ENCODE measurements at regions not wholly inside any gene's neighbourhood (a gene's known extent, or its start where the extent isn't known, plus 50 kb on each side); places are given as distances from the start of the nearest gene placed in this dataset.

GRCh38 chr4:180310616-180311015, 1932.6 kb upstream of the TENM3 start:
- H3K27ac ChIP-seq (ENCODE audit: low read length): no peak overlapping the region
- H3K27me3 Mint-ChIP-seq: no peaks in the 10 kb centered on the region
- no peak for DNase-seq
- H3K4me3 Mint-ChIP-seq: no peak overlapping the region
- H3K9me3 ChIP-seq: no peaks in the 10 kb centered on the region
- no peaks in the 10 kb centered on the region for H3K4me1 Mint-ChIP-seq
- POLR2A ChIA-PET: no interaction called here
- no peaks in the 10 kb centered on the region for H3K4me1 ChIP-seq (ENCODE audit: control insufficient read depth in 1 of 2, extremely low read depth in 1 of 2, insufficient read depth in 2 of 2, low read length in 2 of 2)
- H3K36me3 ChIP-seq (ENCODE audit: control insufficient read depth in 2 of 2, extremely low read depth in 1 of 2, insufficient read depth in 1 of 2, low read length in 1 of 2): no peaks in the 10 kb centered on the region
- ATAC-seq (replicated peaks in 1 of 4): no peak
- CTCF ChIA-PET: no interaction called here
- H3K9me3 Mint-ChIP-seq: peaks cover 2 to 31% (median 9%) of the 10 kb centered on the region in 3 donors
- no CpG with 5 or more reads among the region's 3 CpGs for WGBS (ENCODE audit: insufficient coverage)
- no peaks in the 10 kb centered on the region for H3K36me3 Mint-ChIP-seq
- H3K4me3 ChIP-seq (ENCODE audit: control insufficient read depth in 1 of 2, extremely low read depth in 1 of 2, low read length in 1 of 2): no peak overlapping the region
- no peak overlapping the region for H3K27ac Mint-ChIP-seq
- no peaks in the 10 kb centered on the region for H3K27me3 ChIP-seq (replicated peaks in 1 of 2; ENCODE audit: control insufficient read depth in 2 of 2, extremely low read depth in 1 of 2, insufficient read depth in 2 of 2, low read length in 1 of 2)

- Histone ChIP-seq H3K4me3 (ENCODE audit: control insufficient read depth in 1 of 2, extremely low read depth in 1 of 2, low read length in 1 of 2) (no peak overlapping the region), H3K4me1 (ENCODE audit: control insufficient read depth in 1 of 2, extremely low read depth in 1 of 2, insufficient read depth in 2 of 2, low read length in 2 of 2) (no peaks in the 10 kb centered on the region), H3K9me3 (no peaks in the 10 kb centered on the region), H3K36me3 (ENCODE audit: control insufficient read depth in 2 of 2, extremely low read depth in 1 of 2, insufficient read depth in 1 of 2, low read length in 1 of 2) (no peaks in the 10 kb centered on the region), H3K27ac (ENCODE audit: low read length) (no peak overlapping the region), H3K27me3 (replicated peaks in 1 of 2; ENCODE audit: control insufficient read depth in 2 of 2, extremely low read depth in 1 of 2, insufficient read depth in 2 of 2, low read length in 1 of 2) (no peaks in the 10 kb centered on the region)
- Mint-ChIP-seq H3K4me1 (no peaks in the 10 kb centered on the region), H3K9me3 (peaks cover 0 to 19% (median 15%) of the 10 kb centered on the region in 3 donors), H3K27ac (no peak overlapping the region), H3K36me3 (no peaks in the 10 kb centered on the region), H3K4me3 (no peak overlapping the region), H3K27me3 (no peaks in the 10 kb centered on the region)
- DNase-seq (no peak), ATAC-seq (replicated peaks in 1 of 4) (no peak)
- POLR2A ChIA-PET: no interaction called here
- WGBS (ENCODE audit: insufficient coverage): no CpG with 5 or more reads among the region's 5 CpGs
- CTCF ChIA-PET: no interaction called here
Observed at GRCh38 chr4:180314972-180315371, 1928.2 kb upstream of the TENM3 start.

GRCh38 chr4:180330521-180330920, 1912.7 kb upstream of the TENM3 start:
- Histone ChIP-seq H3K36me3 (ENCODE audit: control insufficient read depth in 2 of 2, extremely low read depth in 1 of 2, insufficient read depth in 1 of 2, low read length in 1 of 2) (no peaks in the 10 kb centered on the region), H3K4me3 (ENCODE audit: control insufficient read depth in 1 of 2, extremely low read depth in 1 of 2, low read length in 1 of 2) (no peak overlapping the region), H3K4me1 (ENCODE audit: control insufficient read depth in 1 of 2, extremely low read depth in 1 of 2, insufficient read depth in 2 of 2, low read length in 2 of 2) (no peaks in the 10 kb centered on the region), H3K9me3 (no peaks in the 10 kb centered on the region), H3K27me3 (replicated peaks in 1 of 2; ENCODE audit: control insufficient read depth in 2 of 2, extremely low read depth in 1 of 2, insufficient read depth in 2 of 2, low read length in 1 of 2) (no peaks in the 10 kb centered on the region), H3K27ac (ENCODE audit: low read length) (no peak overlapping the region)
- WGBS (ENCODE audit: insufficient coverage): no CpG with 5 or more reads among the region's 2 CpGs
- Mint-ChIP-seq H3K27ac (no peak overlapping the region), H3K27me3 (no peaks in the 10 kb centered on the region), H3K36me3 (no peaks in the 10 kb centered on the region), H3K4me1 (no peaks in the 10 kb centered on the region), H3K9me3 (peaks cover 3 to 7% (median 6%) of the 10 kb centered on the region in 3 donors), H3K4me3 (no peak overlapping the region)
- CTCF ChIA-PET: no interaction called here
- no peak for DNase-seq
- ATAC-seq (replicated peaks in 1 of 4): no peak
- POLR2A ChIA-PET: no interaction called here

- Histone ChIP-seq H3K4me3 (ENCODE audit: control insufficient read depth in 1 of 2, extremely low read depth in 1 of 2, low read length in 1 of 2) (no peak overlapping the region), H3K9me3 (no peaks in the 10 kb centered on the region), H3K27ac (ENCODE audit: low read length) (no peak overlapping the region), H3K36me3 (ENCODE audit: control insufficient read depth in 2 of 2, extremely low read depth in 1 of 2, insufficient read depth in 1 of 2, low read length in 1 of 2) (no peaks in the 10 kb centered on the region), H3K4me1 (ENCODE audit: control insufficient read depth in 1 of 2, extremely low read depth in 1 of 2, insufficient read depth in 2 of 2, low read length in 2 of 2) (no peaks in the 10 kb centered on the region), H3K27me3 (replicated peaks in 1 of 2; ENCODE audit: control insufficient read depth in 2 of 2, extremely low read depth in 1 of 2, insufficient read depth in 2 of 2, low read length in 1 of 2) (no peaks in the 10 kb centered on the region)
- Mint-ChIP-seq H3K4me1 (no peaks in the 10 kb centered on the region), H3K27me3 (no peaks in the 10 kb centered on the region), H3K4me3 (no peak overlapping the region), H3K9me3 (peaks cover 3 to 14% (median 9%) of the 10 kb centered on the region in 3 donors), H3K27ac (no peak overlapping the region), H3K36me3 (no peaks in the 10 kb centered on the region)
- CTCF ChIA-PET: no interaction called here
- POLR2A ChIA-PET: no interaction called here
- ATAC-seq (replicated peaks in 1 of 4) (no peak), DNase-seq (no peak)
- WGBS (ENCODE audit: insufficient coverage): no CpG with 5 or more reads among the region's 4 CpGs
Observed at GRCh38 chr4:180333162-180333561, 1910.0 kb upstream of the TENM3 start.

GRCh38 chr4:180335566-180335965, 1907.6 kb upstream of the TENM3 start:
- H3K27ac Mint-ChIP-seq: no peak overlapping the region
- H3K9me3 ChIP-seq: no peaks in the 10 kb centered on the region
- H3K4me3 ChIP-seq (ENCODE audit: control insufficient read depth in 1 of 2, extremely low read depth in 1 of 2, low read length in 1 of 2): no peak overlapping the region
- H3K36me3 Mint-ChIP-seq: no peaks in the 10 kb centered on the region
- H3K36me3 ChIP-seq (ENCODE audit: control insufficient read depth in 2 of 2, extremely low read depth in 1 of 2, insufficient read depth in 1 of 2, low read length in 1 of 2): no peaks in the 10 kb centered on the region
- DNase-seq (no peak), ATAC-seq (replicated peaks in 1 of 4) (no peak)
- no peak overlapping the region for H3K27ac ChIP-seq (ENCODE audit: low read length)
- WGBS (ENCODE audit: insufficient coverage): no CpG with 5 or more reads among the region's 1 CpG
- peaks cover 3 to 14% (median 9%) of the 10 kb centered on the region in 3 donors for H3K9me3 Mint-ChIP-seq
- no peak overlapping the region for H3K4me3 Mint-ChIP-seq
- H3K27me3 ChIP-seq (replicated peaks in 1 of 2; ENCODE audit: control insufficient read depth in 2 of 2, extremely low read depth in 1 of 2, insufficient read depth in 2 of 2, low read length in 1 of 2): no peaks in the 10 kb centered on the region
- no peaks in the 10 kb centered on the region for H3K27me3 Mint-ChIP-seq
- CTCF ChIA-PET: no interaction called here
- no peaks in the 10 kb centered on the region for H3K4me1 Mint-ChIP-seq
- H3K4me1 ChIP-seq (ENCODE audit: control insufficient read depth in 1 of 2, extremely low read depth in 1 of 2, insufficient read depth in 2 of 2, low read length in 2 of 2): no peaks in the 10 kb centered on the region
- POLR2A ChIA-PET: no interaction called here

GRCh38 chr4:180336494-180337090, 1906.6 kb upstream of the TENM3 start:
- ChIA-PET POLR2A (no interaction called here), CTCF (no interaction called here)
- H3K27ac ChIP-seq (ENCODE audit: low read length): no peak overlapping the region
- Mint-ChIP-seq H3K27ac (no peak overlapping the region), H3K27me3 (no peaks in the 10 kb centered on the region), H3K4me3 (no peak overlapping the region), H3K4me1 (no peaks in the 10 kb centered on the region), H3K9me3 (peaks cover 2 to 13% (median 12%) of the 10 kb centered on the region in 3 donors), H3K36me3 (no peaks in the 10 kb centered on the region)
- DNase-seq (no peak), ATAC-seq (replicated peaks in 1 of 4) (no peak)
- WGBS (ENCODE audit: insufficient coverage): no CpG with 5 or more reads among the region's 1 CpG
- H3K4me1 ChIP-seq (ENCODE audit: control insufficient read depth in 1 of 2, extremely low read depth in 1 of 2, insufficient read depth in 2 of 2, low read length in 2 of 2): no peaks in the 10 kb centered on the region
- H3K27me3 ChIP-seq (replicated peaks in 1 of 2; ENCODE audit: control insufficient read depth in 2 of 2, extremely low read depth in 1 of 2, insufficient read depth in 2 of 2, low read length in 1 of 2): no peaks in the 10 kb centered on the region
- no peaks in the 10 kb centered on the region for H3K36me3 ChIP-seq (ENCODE audit: control insufficient read depth in 2 of 2, extremely low read depth in 1 of 2, insufficient read depth in 1 of 2, low read length in 1 of 2)
- no peak overlapping the region for H3K4me3 ChIP-seq (ENCODE audit: control insufficient read depth in 1 of 2, extremely low read depth in 1 of 2, low read length in 1 of 2)
- no peaks in the 10 kb centered on the region for H3K9me3 ChIP-seq

GRCh38 chr4:180341926-180342325, 1901.3 kb upstream of the TENM3 start:
- Histone ChIP-seq H3K27me3 (replicated peaks in 1 of 2; ENCODE audit: control insufficient read depth in 2 of 2, extremely low read depth in 1 of 2, insufficient read depth in 2 of 2, low read length in 1 of 2) (no peaks in the 10 kb centered on the region), H3K36me3 (ENCODE audit: control insufficient read depth in 2 of 2, extremely low read depth in 1 of 2, insufficient read depth in 1 of 2, low read length in 1 of 2) (no peaks in the 10 kb centered on the region), H3K4me3 (ENCODE audit: control insufficient read depth in 1 of 2, extremely low read depth in 1 of 2, low read length in 1 of 2) (no peak overlapping the region), H3K27ac (ENCODE audit: low read length) (no peak overlapping the region), H3K9me3 (no peaks in the 10 kb centered on the region), H3K4me1 (ENCODE audit: control insufficient read depth in 1 of 2, extremely low read depth in 1 of 2, insufficient read depth in 2 of 2, low read length in 2 of 2) (no peaks in the 10 kb centered on the region)
- H3K9me3 Mint-ChIP-seq: peaks cover 0 to 7% (median 4%) of the 10 kb centered on the region in 3 donors
- ChIA-PET POLR2A (no interaction called here), CTCF (no interaction called here)
- ATAC-seq (replicated peaks in 1 of 4): no peak
- H3K27ac Mint-ChIP-seq: no peak overlapping the region
- H3K4me1 Mint-ChIP-seq: no peaks in the 10 kb centered on the region
- WGBS (ENCODE audit: insufficient coverage): 70% methylated on average over 2 of the region's 5 CpGs
- H3K27me3 Mint-ChIP-seq: no peaks in the 10 kb centered on the region
- no peak overlapping the region for H3K4me3 Mint-ChIP-seq
- DNase-seq: no peak
- no peaks in the 10 kb centered on the region for H3K36me3 Mint-ChIP-seq
